Thyroid gland (tissue), 4 donors: ENCODE measurements at regions not wholly inside any gene's neighbourhood (a gene's known extent, or its start where the extent isn't known, plus 50 kb on each side); places are given as distances from the start of the nearest gene placed in this dataset.
A peak's percentile ranks its signal among the peaks of the same experiment; 100 is the strongest.
"Not testable (repeated sequence)": the region's sequence is repeated elsewhere in the genome, so short reads cannot be mapped to it uniquely, and the experiment has no call there.

Source experiments
- DNase-seq, 2 donors: peaks; one replicate each; pipeline ENCODE4 v3.0.0-alpha.2; 2019
- H3K27ac ChIP-seq, 3 donors: fragments of 200-600 bp; sonication (generic); 1 replicate in 2 of 3; 2 replicates in 1 of 3; pipeline ENCODE4 v1.5.1; 2016 to 2019; ENCODE audit warnings: mild to moderate bottlenecking in 1 of 3, moderate library complexity in 1 of 3
- H3K27me3 ChIP-seq: fragments of 200-600 bp; sonication (generic); one replicate; pipeline ENCODE4 v1.5.1; 2019
- H3K36me3 ChIP-seq, 2 donors: fragments of 200-600 bp; sonication (generic); one replicate each; pipeline ENCODE4 v1.5.1; 2016 to 2019
- H3K4me1 ChIP-seq, 2 donors: fragments of 200-600 bp; sonication (generic); one replicate each; pipeline ENCODE4 v1.5.1; 2017 to 2019
- H3K4me3 ChIP-seq, 3 donors: fragments of 200-600 bp; sonication (generic); replicated peaks in 1 of 3; 1 replicate in 2 of 3; 2 replicates in 1 of 3; pipeline ENCODE4 v1.5.1; 2016; ENCODE audit warnings: mild to moderate bottlenecking in 1 of 3
- H3K9me3 ChIP-seq: fragments of 200-600 bp; sonication (generic); one replicate; pipeline ENCODE4 v1.5.1; 2017
- POLR2A ChIP-seq, 2 donors: fragments of 450-650 bp; IDR thresholded peaks; one replicate each; pipeline ENCODE4 v1.6.1; 2017; ENCODE audit warnings: antibody characterized with exemption in 2 of 2, mild to moderate bottlenecking in 2 of 2, moderate library complexity in 1 of 2
- WGBS, 2 donors: methylation state at CpG; one replicate each; pipeline ENCODE4 v1.1.5; 2017; 5-methylcytosine and 5-hydroxymethylcytosine counted together
- intact Hi-C: fragments of 100-400 bp; cut with DNase I; formaldehyde crosslinking; loops from one replicate; pipeline ENCODE4 v1.15.1; 2023
- TF ChIP-seq, protein P1 (sequence below), 6 experiments: fragments of 200-600 bp in 3 of 6; fragments of 450-650 bp in 3 of 6; sonication (generic) in 3 of 6; IDR thresholded peaks; one replicate each; pipeline ENCODE4 v1.5.1; 2016 to 2019; ENCODE audit warnings: antibody characterized with exemption in 6 of 6, mild to moderate bottlenecking in 2 of 6, inconsistent platforms in 1 of 6, moderate library complexity in 1 of 6

DNA sequence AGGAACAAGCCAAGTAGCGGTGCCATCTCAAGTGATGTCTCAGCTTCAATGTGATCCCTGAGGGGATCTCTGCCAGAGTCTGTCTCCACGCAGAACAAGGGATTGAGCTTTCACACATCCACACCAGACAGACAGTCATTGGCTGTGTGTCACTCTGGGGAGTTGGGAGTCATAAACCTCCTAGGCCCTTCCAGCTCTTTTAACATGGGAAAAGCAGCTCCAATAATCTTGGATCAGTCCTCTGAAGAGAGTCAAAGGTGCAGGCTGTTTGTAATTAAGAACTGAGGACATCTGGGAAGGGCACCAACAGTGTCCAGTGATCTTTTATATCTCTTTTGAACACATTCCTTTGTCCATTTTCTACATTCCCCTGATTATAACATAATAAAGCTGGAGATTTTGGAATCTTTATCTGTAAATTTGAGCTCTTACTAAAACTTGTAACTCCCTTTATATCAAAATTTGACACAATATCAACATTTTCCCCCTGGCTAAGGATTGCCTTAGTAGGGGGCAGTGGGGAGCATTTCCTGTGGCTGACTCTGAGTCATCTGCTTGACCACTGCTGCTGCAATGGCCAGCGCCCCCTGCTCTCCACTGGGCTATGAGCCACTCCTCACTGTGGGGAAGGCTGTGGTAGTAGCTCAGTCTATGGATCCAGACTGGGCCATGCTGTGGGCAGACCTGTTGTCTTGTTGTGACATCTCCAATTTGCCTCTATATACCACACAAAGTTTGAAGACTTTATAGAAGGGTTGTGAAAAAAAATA is 284.4 kb downstream of the OSTF1 start:
- H3K27me3 ChIP-seq: no peaks in the 10 kb centered on the region
- TF ChIP-seq POLR2A (IDR thresholded peaks at IDR 0.05): no peak
- TF ChIP-seq, protein P1, sequence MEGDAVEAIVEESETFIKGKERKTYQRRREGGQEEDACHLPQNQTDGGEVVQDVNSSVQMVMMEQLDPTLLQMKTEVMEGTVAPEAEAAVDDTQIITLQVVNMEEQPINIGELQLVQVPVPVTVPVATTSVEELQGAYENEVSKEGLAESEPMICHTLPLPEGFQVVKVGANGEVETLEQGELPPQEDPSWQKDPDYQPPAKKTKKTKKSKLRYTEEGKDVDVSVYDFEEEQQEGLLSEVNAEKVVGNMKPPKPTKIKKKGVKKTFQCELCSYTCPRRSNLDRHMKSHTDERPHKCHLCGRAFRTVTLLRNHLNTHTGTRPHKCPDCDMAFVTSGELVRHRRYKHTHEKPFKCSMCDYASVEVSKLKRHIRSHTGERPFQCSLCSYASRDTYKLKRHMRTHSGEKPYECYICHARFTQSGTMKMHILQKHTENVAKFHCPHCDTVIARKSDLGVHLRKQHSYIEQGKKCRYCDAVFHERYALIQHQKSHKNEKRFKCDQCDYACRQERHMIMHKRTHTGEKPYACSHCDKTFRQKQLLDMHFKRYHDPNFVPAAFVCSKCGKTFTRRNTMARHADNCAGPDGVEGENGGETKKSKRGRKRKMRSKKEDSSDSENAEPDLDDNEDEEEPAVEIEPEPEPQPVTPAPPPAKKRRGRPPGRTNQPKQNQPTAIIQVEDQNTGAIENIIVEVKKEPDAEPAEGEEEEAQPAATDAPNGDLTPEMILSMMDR (IDR thresholded peaks at IDR 0.05): no peak
- no peaks in the 10 kb centered on the region for H3K36me3 ChIP-seq
- peak in 1 of 2 donors; percentile 12 for DNase-seq
- peaks cover 7 to 15% of the 10 kb centered on the region in 2 donors for H3K4me1 ChIP-seq
- intact Hi-C loops: no loop called here
- H3K4me3 ChIP-seq: no peak overlapping the region
- no peaks in the 10 kb centered on the region for H3K9me3 ChIP-seq
- 61 to 72% methylated on average over 3 of the region's 3 CpGs for whole genome bisulfite sequencing, 2 donors
- no peak overlapping the region for H3K27ac ChIP-seq

DNA sequence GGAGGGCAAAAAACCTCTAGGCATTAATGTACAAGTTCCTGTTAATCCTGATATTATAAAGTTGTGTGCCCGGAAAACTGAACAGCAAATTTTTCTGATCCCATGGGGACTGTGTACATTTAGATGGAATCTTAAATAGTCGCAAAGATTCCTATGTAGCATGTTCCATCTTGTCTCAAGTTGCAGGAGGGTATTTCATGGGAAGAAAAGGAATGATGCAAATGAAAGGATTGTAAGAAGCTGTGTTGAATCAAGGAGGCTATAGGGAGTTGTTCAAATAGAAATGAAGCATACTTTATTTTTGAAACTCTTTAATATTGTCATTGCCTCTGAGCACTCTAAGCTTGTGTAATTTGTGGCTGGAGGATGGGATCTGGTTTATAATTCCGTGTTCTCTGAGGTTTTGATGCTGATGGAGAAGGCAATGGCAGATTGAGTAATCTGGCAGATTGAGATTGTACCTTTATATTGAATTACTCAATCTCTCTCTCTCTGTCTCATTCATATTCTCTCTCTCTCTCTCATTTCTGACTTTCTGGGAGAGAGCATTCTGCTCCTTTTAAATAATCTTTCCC is 288.5 kb downstream of the OSTF1 start:
- no peak for TF ChIP-seq POLR2A (IDR thresholded peaks at IDR 0.05)
- TF ChIP-seq, protein P1 (IDR thresholded peaks at IDR 0.05): no peak
- no peak overlapping the region for H3K27ac ChIP-seq
- H3K4me3 ChIP-seq: no peak overlapping the region
- H3K9me3 ChIP-seq: no peaks in the 10 kb centered on the region
- DNase-seq: no peak
- no peaks in the 10 kb centered on the region for H3K27me3 ChIP-seq
- no peaks in the 10 kb centered on the region for H3K36me3 ChIP-seq
- 84% methylated on average over 3 of the region's 3 CpGs for WGBS, 2 donors
- intact Hi-C loops: no loop called here
- H3K4me1 ChIP-seq: no peaks in the 10 kb centered on the region

- 63 to 86% methylated on average over 9 of the region's 9 CpGs for WGBS, 2 donors
- Histone ChIP-seq H3K36me3 (no peaks in the 10 kb centered on the region), H3K27ac (no peak overlapping the region), H3K27me3 (no peaks in the 10 kb centered on the region), H3K9me3 (no peaks in the 10 kb centered on the region), H3K4me1 (no peaks in the 10 kb centered on the region), H3K4me3 (no peak overlapping the region)
- no peak for TF ChIP-seq POLR2A (IDR thresholded peaks at IDR 0.05)
- TF ChIP-seq, protein P1 (IDR thresholded peaks at IDR 0.05): no peak
- intact Hi-C loops: no loop called here
- peak; percentile 4 to 25 for DNase-seq
Observed at GRCh38 chr9:75378036-75378435, 289.7 kb downstream of the OSTF1 start.

GRCh38 chr9:75378926-75379325 is 290.6 kb downstream of the OSTF1 start:
- no peak for DNase-seq
- TF ChIP-seq, protein P1 (IDR thresholded peaks at IDR 0.05): no peak
- TF ChIP-seq POLR2A (IDR thresholded peaks at IDR 0.05): no peak
- H3K9me3 ChIP-seq: no peaks in the 10 kb centered on the region
- no peaks in the 10 kb centered on the region for H3K27me3 ChIP-seq
- intact Hi-C loops: no loop called here
- H3K4me3 ChIP-seq: no peak overlapping the region
- WGBS, 2 donors: 74 to 77% methylated on average over 1 of the region's 1 CpG
- H3K27ac ChIP-seq: no peak overlapping the region
- H3K36me3 ChIP-seq: no peaks in the 10 kb centered on the region
- H3K4me1 ChIP-seq: no peaks in the 10 kb centered on the region

- Histone ChIP-seq H3K36me3 (no peaks in the 10 kb centered on the region), H3K27ac (no peak overlapping the region), H3K4me3 (no peak overlapping the region), H3K4me1 (no peaks in the 10 kb centered on the region), H3K9me3 (peaks cover 5% of the 10 kb centered on the region), H3K27me3 (no peaks in the 10 kb centered on the region)
- intact Hi-C loops: no loop called here
- WGBS, 2 donors: 65 to 69% methylated on average over 2 of the region's 2 CpGs
- no peak for DNase-seq
- no peak for TF ChIP-seq POLR2A (IDR thresholded peaks at IDR 0.05)
- TF ChIP-seq, protein P1 (IDR thresholded peaks at IDR 0.05): no peak
Observed at GRCh38 chr9:75382126-75382525, 293.8 kb downstream of the OSTF1 start.

DNA sequence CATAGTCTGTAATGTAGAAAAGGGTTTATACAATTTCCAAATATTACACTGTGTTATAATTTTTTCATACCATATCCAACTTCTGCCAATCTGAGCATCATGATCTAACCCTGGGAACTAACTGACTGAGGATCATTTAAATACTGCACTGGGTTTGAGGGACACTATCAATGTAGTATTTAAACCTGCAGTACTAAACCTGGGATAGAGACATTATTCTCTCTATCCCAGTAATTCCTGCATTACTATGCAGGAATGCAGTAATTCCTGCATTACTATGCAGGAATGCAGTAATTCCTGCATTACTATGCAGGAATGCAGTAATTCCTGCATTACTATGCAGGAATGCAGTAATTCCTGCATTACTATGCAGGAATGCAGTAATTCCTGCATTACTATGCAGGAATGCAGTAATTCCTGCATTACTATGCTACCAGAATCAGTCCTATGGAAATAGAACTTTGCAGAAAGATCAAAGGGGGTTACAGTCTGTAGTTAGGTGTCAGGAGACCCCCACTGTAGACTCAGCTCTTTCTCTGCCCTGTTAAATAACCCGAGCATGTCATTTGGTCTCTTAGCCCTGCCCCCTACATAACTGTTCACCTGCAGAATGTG is 295.2 kb downstream of the OSTF1 start:
- H3K27me3 ChIP-seq, H3K36me3 ChIP-seq, H3K9me3 ChIP-seq, DNase-seq, intact Hi-C loops, H3K27ac ChIP-seq, H3K4me1 ChIP-seq, H3K4me3 ChIP-seq: not testable (repeated sequence)
- 90 to 100% methylated on average over 1 of the region's 1 CpG for WGBS, 2 donors
